CD4-positive, alpha-beta T cell (primary cell): ENCODE measurements at regions not wholly inside any gene's neighbourhood (a gene's known extent, or its start where the extent isn't known, plus 50 kb on each side); places are given as distances from the start of the nearest gene placed in this dataset.

ENCODE experiments used
- ATAC-seq: fragments of 200-7000 bp; cut with Tn5 transposase; one replicate; pipeline ENCODE4 v1.10.0; 2022; ENCODE audit warnings: mild to moderate bottlenecking; ENCODE audit not compliant: poor library complexity
- CTCF ChIA-PET: fragments of 350-600 bp; sonication (Branson Sonifier 250); formaldehyde crosslinking; loops from one replicate; lab custom pipeline; 2021; ENCODE audit warnings: antibody characterized with exemption, inconsistent platforms; lab: Charles Lee
- POLR2A ChIA-PET: fragments of 350-600 bp; sonication (Branson Sonifier 250); formaldehyde crosslinking; loops from one replicate; lab custom pipeline; 2021; ENCODE audit warnings: antibody characterized with exemption, inconsistent platforms; lab: Charles Lee
- DNase-seq, 14 experiments: peaks; one replicate each; pipeline ENCODE4 v3.0.0-alpha.2; 2013 to 2020; ENCODE audit warnings: mixed read lengths in 2 of 14
- H3K27ac ChIP-seq, 2 donors: one replicate each; pipeline versions ENCODE4 v1.5.1 to v1.7.0; 2013; ENCODE audit warnings: low read length in 2 of 2, low read depth in 1 of 2, mild to moderate bottlenecking in 1 of 2
- H3K27me3 ChIP-seq, 2 experiments: 1 replicate in 1 of 2; 2 replicates in 1 of 2; pipeline versions ENCODE4 v1.6.1 to v1.7.0; 2013; ENCODE audit warnings: low read length in 2 of 2, control low read depth in 1 of 2, mild to moderate bottlenecking in 1 of 2, moderate library complexity in 1 of 2; ENCODE audit not compliant: insufficient read depth in 2 of 2, control insufficient read depth in 1 of 2
- H3K36me3 ChIP-seq: one replicate; pipeline ENCODE4 v1.6.1; 2013; ENCODE audit warnings: low read length, control low read depth; ENCODE audit not compliant: insufficient read depth
- H3K4me1 ChIP-seq: one replicate; pipeline ENCODE4 v1.6.1; 2013; ENCODE audit warnings: low read length, control low read depth; ENCODE audit not compliant: insufficient read depth
- H3K4me3 ChIP-seq: one replicate; pipeline ENCODE4 v1.5.1; 2013; ENCODE audit warnings: mild to moderate bottlenecking, low read length, moderate library complexity
- H3K9me3 ChIP-seq, 2 experiments: 1 replicate in 1 of 2; 2 replicates in 1 of 2; pipeline versions ENCODE4 v1.6.1 to v1.7.0; 2013; ENCODE audit warnings: low read length in 2 of 2, mild to moderate bottlenecking in 2 of 2, control low read depth in 1 of 2, moderate library complexity in 1 of 2; ENCODE audit not compliant: control insufficient read depth in 1 of 2, insufficient read depth in 1 of 2
- H3K27ac Mint-ChIP-seq: one replicate; pipeline ENCODE4 v1.8.0; 2020; ENCODE audit warnings: mixed read lengths
- H3K27me3 Mint-ChIP-seq: one replicate; pipeline ENCODE4 v1.8.0; 2021; ENCODE audit warnings: mixed read lengths
- H3K36me3 Mint-ChIP-seq: one replicate; pipeline ENCODE4 v1.8.0; 2021; ENCODE audit warnings: low read depth, mixed read lengths
- H3K4me1 Mint-ChIP-seq: one replicate; pipeline ENCODE4 v1.8.0; 2021; ENCODE audit warnings: low read depth, mixed read lengths
- H3K4me3 Mint-ChIP-seq: one replicate; pipeline ENCODE4 v1.8.0; 2020; ENCODE audit warnings: mild to moderate bottlenecking, mixed read lengths
- H3K9me3 Mint-ChIP-seq: one replicate; pipeline ENCODE4 v1.8.0; 2020; ENCODE audit warnings: mixed read lengths
- CTCF ChIP-seq: fragments of 200-600 bp; IDR thresholded peaks from one replicate; pipeline ENCODE4 v1.8.0; 2022; ENCODE audit warnings: antibody characterized with exemption, mild to moderate bottlenecking
- intact Hi-C, 2 experiments: fragments of 100-400 bp; cut with DNase I in 1 of 2; cut with micrococcal nuclease in 1 of 2; formaldehyde crosslinking; loops; one replicate each; pipeline versions ENCODE4 v1.15.1 to v1.9.0; 2023 to 2025; cut with DNase I, micrococcal nuclease

DNA sequence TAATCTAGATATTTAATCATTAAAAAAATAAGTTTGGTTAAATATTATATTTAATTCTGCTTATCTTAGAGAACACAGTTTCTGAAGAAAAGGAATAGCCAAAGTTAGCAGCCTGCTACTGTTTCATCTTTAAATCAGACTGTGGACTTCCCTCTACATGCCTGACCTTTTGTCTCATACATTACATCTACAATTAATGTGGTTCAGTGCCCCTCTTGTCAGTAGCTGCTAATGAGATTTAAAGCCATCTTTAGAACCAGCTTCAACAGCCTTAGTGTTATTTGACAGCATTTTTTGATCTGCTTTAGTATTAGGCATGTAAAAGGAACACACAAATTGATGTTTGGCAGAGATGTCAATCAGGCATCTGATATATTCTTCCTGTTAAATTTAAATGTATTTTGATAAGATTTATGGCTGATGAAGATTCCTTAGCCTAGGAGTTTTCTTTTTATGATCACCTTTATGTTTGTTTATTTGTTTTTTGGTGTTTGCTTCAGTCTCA lies 1925.8 kb upstream of the PRR20A start:
- no peaks in the 10 kb centered on the region for H3K4me1 Mint-ChIP-seq
- no peak overlapping the region for H3K27ac Mint-ChIP-seq
- H3K27me3 ChIP-seq = no peaks in the 10 kb centered on the region
- DNase-seq = no peak
- H3K36me3 Mint-ChIP-seq = no peaks in the 10 kb centered on the region
- intact Hi-C loops = no loop called here
- TF ChIP-seq CTCF = no peak
- H3K4me3 Mint-ChIP-seq = no peak overlapping the region
- H3K27ac ChIP-seq = no peak overlapping the region
- H3K36me3 ChIP-seq = no peaks in the 10 kb centered on the region
- CTCF ChIA-PET = no interaction called here
- H3K4me1 ChIP-seq = no peaks in the 10 kb centered on the region
- H3K9me3 ChIP-seq = no peaks in the 10 kb centered on the region
- no peak overlapping the region for H3K4me3 ChIP-seq
- peaks cover 2% of the 10 kb centered on the region for H3K9me3 Mint-ChIP-seq
- H3K27me3 Mint-ChIP-seq = no peaks in the 10 kb centered on the region
- no peak for ATAC-seq
- POLR2A ChIA-PET = no interaction called here

GRCh38 chr13:55219538-55219937 lies 1921.2 kb upstream of the PRR20A start:
- Histone ChIP-seq H3K4me1 (no peaks in the 10 kb centered on the region), H3K27ac (no peak overlapping the region), H3K9me3 (no peaks in the 10 kb centered on the region), H3K27me3 (no peaks in the 10 kb centered on the region), H3K36me3 (no peaks in the 10 kb centered on the region), H3K4me3 (no peak overlapping the region)
- H3K27ac Mint-ChIP-seq = no peak overlapping the region
- DNase-seq = no peak
- H3K36me3 Mint-ChIP-seq = no peaks in the 10 kb centered on the region
- H3K27me3 Mint-ChIP-seq = no peaks in the 10 kb centered on the region
- ChIA-PET POLR2A (no interaction called here), CTCF (no interaction called here)
- ATAC-seq = no peak
- intact Hi-C loops = no loop called here
- no peak for TF ChIP-seq CTCF
- no peaks in the 10 kb centered on the region for H3K4me1 Mint-ChIP-seq
- H3K4me3 Mint-ChIP-seq = no peak overlapping the region
- H3K9me3 Mint-ChIP-seq = peaks cover 4% of the 10 kb centered on the region

GRCh38 chr13:55229906-55230569 lies 1910.7 kb upstream of the PRR20A start:
- no peak overlapping the region for H3K27ac ChIP-seq
- H3K27me3 Mint-ChIP-seq = no peaks in the 10 kb centered on the region
- no peak overlapping the region for H3K27ac Mint-ChIP-seq
- POLR2A ChIA-PET = no interaction called here
- DNase-seq = no peak
- peaks cover 12% of the 10 kb centered on the region for H3K9me3 Mint-ChIP-seq
- no peaks in the 10 kb centered on the region for H3K4me1 Mint-ChIP-seq
- H3K4me3 ChIP-seq = no peak overlapping the region
- H3K4me1 ChIP-seq = no peaks in the 10 kb centered on the region
- ATAC-seq = no peak
- TF ChIP-seq CTCF = no peak
- H3K27me3 ChIP-seq = no peaks in the 10 kb centered on the region
- CTCF ChIA-PET = no interaction called here
- no peak overlapping the region for H3K4me3 Mint-ChIP-seq
- intact Hi-C loops = no loop called here
- H3K36me3 ChIP-seq = no peaks in the 10 kb centered on the region
- peaks cover 0 to 3% of the 10 kb centered on the region in 2 experiments for H3K9me3 ChIP-seq
- H3K36me3 Mint-ChIP-seq = no peaks in the 10 kb centered on the region
